ENCODE measurements at regions not wholly inside any gene's neighbourhood (a gene's known extent, or its start where the extent isn't known, plus 50 kb on each side); places are given as distances from the start of the nearest gene placed in this dataset.

DNA sequence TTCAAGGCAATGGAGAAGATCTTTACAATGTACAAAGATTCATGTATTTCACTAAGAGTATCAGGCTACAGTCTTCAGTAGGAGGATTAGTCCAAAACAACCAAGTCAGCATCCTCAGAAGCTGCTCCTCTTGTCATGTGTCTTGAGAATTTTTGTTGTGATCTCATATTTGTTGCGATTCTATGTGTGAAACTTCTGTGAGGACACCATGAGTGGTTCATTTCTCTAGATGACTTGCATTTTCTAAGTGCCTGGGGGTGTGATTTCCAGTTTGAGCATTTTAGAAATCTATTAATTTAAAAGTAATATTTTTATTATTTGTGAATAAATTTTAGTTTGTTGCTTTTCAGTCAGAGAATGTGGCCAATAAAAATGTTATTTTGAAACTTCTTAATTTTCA is 94.5 kb downstream of the RAP2A start:
- no peak for DNase-seq (ENCODE audit: low read depth, low spot score)
- ChIA-PET POLR2A (no interaction called here), CTCF (no interaction called here)
- Histone ChIP-seq H3K27ac (ENCODE audit: low read depth, low read length) (no peak overlapping the region), H3K27me3 (ENCODE audit: control insufficient read depth, insufficient read depth, low read length) (no peaks in the 10 kb centered on the region), H3K9me3 (ENCODE audit: control insufficient read depth, insufficient read depth, low read length) (no peaks in the 10 kb centered on the region), H3K4me3 (ENCODE audit: low read depth, low read length) (no peak overlapping the region)
- TF ChIP-seq, protein P1, sequence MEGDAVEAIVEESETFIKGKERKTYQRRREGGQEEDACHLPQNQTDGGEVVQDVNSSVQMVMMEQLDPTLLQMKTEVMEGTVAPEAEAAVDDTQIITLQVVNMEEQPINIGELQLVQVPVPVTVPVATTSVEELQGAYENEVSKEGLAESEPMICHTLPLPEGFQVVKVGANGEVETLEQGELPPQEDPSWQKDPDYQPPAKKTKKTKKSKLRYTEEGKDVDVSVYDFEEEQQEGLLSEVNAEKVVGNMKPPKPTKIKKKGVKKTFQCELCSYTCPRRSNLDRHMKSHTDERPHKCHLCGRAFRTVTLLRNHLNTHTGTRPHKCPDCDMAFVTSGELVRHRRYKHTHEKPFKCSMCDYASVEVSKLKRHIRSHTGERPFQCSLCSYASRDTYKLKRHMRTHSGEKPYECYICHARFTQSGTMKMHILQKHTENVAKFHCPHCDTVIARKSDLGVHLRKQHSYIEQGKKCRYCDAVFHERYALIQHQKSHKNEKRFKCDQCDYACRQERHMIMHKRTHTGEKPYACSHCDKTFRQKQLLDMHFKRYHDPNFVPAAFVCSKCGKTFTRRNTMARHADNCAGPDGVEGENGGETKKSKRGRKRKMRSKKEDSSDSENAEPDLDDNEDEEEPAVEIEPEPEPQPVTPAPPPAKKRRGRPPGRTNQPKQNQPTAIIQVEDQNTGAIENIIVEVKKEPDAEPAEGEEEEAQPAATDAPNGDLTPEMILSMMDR (IDR thresholded peaks at IDR 0.05; ENCODE audit: low read depth, low read length) = no peak

DNA sequence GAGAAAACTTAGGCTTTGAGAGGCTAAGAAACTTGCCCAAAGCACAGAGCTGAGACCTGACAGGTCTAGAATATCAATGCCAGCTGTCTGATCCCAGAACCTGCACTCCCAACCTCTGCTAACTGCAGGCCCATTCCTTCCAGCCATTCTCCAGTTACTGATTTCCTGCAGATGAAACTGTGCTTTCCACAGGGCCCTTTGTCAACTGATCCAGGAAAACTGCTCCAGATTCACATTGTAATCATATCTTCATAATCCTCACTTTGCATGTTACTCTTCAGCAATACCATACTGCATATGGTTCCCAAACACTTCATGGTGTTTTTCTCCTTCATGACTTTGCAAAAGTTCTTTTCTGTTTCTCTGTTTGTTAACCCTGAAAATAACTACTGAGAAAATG is 100.6 kb downstream of the RAP2A start:
- ChIA-PET CTCF (interaction anchor here (0.6 kb wide), 1 partner anchor 99 kb away, joined by 12 read pairs; no protein-coding TSS in a partner anchor), POLR2A (no interaction called here)
- no peaks in the 10 kb centered on the region for H3K9me3 ChIP-seq (ENCODE audit: control insufficient read depth, insufficient read depth, low read length)
- DNase-seq (ENCODE audit: low read depth, low spot score) = no peak
- H3K27ac ChIP-seq (ENCODE audit: low read depth, low read length) = no peak overlapping the region
- H3K27me3 ChIP-seq (ENCODE audit: control insufficient read depth, insufficient read depth, low read length) = no peaks in the 10 kb centered on the region
- TF ChIP-seq, protein P1 (IDR thresholded peaks at IDR 0.05; ENCODE audit: low read depth, low read length) = no peak
- H3K4me3 ChIP-seq (ENCODE audit: low read depth, low read length) = no peak overlapping the region

DNA sequence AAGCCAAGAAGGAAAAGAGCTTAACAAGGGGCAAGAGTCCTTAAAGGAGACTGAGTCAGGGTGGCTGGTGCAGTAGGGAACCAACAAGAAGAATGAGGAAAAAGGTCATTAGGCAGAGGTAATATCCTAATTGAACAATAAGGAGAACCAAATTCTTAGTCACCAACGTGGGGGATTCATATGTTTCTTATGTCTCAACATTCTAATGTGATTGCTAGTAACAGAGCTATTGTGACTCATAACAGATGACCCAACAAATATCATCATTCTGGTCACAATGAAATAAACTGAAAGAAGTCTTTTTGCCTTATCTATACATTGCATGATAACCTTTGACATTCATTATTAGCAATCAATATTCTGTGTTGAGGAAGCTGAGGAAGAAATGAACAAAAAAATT is 101.6 kb downstream of the RAP2A start:
- Histone ChIP-seq H3K9me3 (ENCODE audit: control insufficient read depth, insufficient read depth, low read length) (no peaks in the 10 kb centered on the region), H3K4me3 (ENCODE audit: low read depth, low read length) (no peak overlapping the region), H3K27me3 (ENCODE audit: control insufficient read depth, insufficient read depth, low read length) (no peaks in the 10 kb centered on the region), H3K27ac (ENCODE audit: low read depth, low read length) (no peak overlapping the region)
- DNase-seq (ENCODE audit: low read depth, low spot score) = no peak
- POLR2A ChIA-PET = interaction anchor here (0.5 kb wide), 1 partner anchor 12 kb away, joined by 6 read pairs; no protein-coding TSS in a partner anchor
- CTCF ChIA-PET = no interaction called here
- TF ChIP-seq, protein P1 (IDR thresholded peaks at IDR 0.05; ENCODE audit: low read depth, low read length) = no peak

DNA sequence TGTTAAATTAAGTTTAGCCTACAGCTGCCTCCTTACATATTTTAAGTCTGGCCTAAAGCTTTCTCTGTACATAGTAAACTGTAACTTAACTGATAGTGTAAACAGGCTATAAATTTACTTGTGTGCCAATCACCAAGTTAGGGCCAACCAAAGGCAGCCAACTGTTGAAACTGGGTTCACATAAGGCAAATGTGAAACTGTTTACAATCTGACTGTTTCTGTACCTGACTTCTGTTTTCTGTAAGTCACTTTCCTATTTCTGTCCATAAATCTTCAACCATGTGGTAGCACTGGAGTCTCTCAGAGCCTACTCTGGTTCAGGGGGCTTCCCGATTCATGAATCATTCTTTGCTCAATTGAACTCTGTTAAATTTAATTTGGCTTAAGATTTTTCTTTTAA is 103.1 kb downstream of the RAP2A start:
- no peak overlapping the region for H3K27ac ChIP-seq (ENCODE audit: low read depth, low read length)
- TF ChIP-seq, protein P1 (IDR thresholded peaks at IDR 0.05; ENCODE audit: low read depth, low read length) = no peak
- CTCF ChIA-PET = no interaction called here

DNA sequence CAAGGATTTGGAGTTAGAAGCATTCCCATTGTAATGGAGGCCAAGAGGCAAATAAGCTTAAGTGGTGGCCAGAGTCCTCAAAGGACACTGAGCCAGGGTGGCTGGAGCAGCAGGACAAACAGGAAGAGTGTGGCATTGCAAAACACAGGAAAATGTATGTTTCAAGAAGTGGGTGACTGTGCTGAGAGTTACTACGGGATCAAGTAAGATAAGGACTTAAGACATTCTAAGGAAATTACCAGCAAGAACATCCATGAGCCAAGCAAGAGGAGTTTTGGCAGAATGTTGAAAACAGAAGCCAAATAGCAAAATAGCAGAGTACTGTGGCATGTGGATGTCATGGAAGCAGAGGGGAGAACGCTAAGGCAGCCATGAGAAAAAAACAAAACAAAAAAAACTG is 104.2 kb downstream of the RAP2A start:
- H3K27me3 ChIP-seq (ENCODE audit: control insufficient read depth, insufficient read depth, low read length) = no peaks in the 10 kb centered on the region
- TF ChIP-seq, protein P1 (IDR thresholded peaks at IDR 0.05; ENCODE audit: low read depth, low read length) = no peak
- no peak for DNase-seq (ENCODE audit: low read depth, low spot score)
- CTCF ChIA-PET = no interaction called here
- no peak overlapping the region for H3K27ac ChIP-seq (ENCODE audit: low read depth, low read length)
- POLR2A ChIA-PET = no interaction called here
- H3K9me3 ChIP-seq (ENCODE audit: control insufficient read depth, insufficient read depth, low read length) = no peaks in the 10 kb centered on the region
- H3K4me3 ChIP-seq (ENCODE audit: low read depth, low read length) = no peak overlapping the region

More for the DNA sequence above, 103.1 kb downstream of the RAP2A start:
- POLR2A ChIA-PET = no interaction called here
- Histone ChIP-seq H3K9me3 (ENCODE audit: control insufficient read depth, insufficient read depth, low read length) (no peaks in the 10 kb centered on the region), H3K4me3 (ENCODE audit: low read depth, low read length) (no peak overlapping the region), H3K27me3 (ENCODE audit: control insufficient read depth, insufficient read depth, low read length) (no peaks in the 10 kb centered on the region)
- no peak for DNase-seq (ENCODE audit: low read depth, low spot score)

All from AG04450 (cell line).